ENCODE measurements at regions not wholly inside any gene's neighbourhood (a gene's known extent, or its start where the extent isn't known, plus 50 kb on each side); places are given as distances from the start of the nearest gene placed in this dataset.

DNA sequence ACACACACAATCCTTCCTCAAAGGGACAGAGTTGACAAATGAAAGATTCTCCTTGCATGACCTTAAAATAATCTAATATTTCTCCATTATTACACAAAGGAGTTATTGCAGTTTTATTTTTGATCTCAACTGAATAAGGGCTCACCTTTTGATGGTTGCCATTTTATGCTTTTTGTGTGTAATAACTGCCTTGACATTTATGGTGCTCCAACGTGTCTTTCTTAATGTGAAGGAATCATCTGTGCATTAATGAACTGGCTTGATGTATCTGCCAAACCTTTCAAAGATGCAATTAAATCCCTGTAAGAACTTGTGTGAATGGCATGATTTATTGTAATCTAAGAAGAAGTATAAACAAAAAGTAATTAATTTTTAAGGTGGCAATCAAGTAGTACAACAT, 1519.8 kb upstream of the CDH9 start:
- no peak for DNase-seq (ENCODE audit: low spot score)
- TF ChIP-seq, protein P1, sequence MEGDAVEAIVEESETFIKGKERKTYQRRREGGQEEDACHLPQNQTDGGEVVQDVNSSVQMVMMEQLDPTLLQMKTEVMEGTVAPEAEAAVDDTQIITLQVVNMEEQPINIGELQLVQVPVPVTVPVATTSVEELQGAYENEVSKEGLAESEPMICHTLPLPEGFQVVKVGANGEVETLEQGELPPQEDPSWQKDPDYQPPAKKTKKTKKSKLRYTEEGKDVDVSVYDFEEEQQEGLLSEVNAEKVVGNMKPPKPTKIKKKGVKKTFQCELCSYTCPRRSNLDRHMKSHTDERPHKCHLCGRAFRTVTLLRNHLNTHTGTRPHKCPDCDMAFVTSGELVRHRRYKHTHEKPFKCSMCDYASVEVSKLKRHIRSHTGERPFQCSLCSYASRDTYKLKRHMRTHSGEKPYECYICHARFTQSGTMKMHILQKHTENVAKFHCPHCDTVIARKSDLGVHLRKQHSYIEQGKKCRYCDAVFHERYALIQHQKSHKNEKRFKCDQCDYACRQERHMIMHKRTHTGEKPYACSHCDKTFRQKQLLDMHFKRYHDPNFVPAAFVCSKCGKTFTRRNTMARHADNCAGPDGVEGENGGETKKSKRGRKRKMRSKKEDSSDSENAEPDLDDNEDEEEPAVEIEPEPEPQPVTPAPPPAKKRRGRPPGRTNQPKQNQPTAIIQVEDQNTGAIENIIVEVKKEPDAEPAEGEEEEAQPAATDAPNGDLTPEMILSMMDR (IDR thresholded peaks at IDR 0.05; ENCODE audit: extremely low read depth, missing control alignments) = no peak

DNA sequence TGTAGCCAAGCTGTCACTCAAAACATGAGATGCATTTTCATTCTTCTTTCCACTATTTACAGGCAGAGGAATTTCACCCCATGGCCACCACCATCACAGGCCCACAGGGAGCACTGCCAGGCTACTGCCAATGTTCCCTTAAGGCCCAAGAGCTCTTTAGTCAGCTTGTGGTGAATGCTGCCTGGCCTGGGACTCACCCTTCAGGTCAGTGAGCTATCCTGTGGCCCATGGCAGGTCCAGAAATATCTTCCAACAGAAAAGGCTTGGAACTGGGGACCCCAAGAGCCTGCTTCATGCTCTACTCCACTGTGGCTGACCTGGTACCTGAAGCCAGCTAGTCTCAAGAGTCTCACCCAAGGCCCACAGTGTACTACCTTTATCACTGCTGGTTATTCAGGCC, 1518.7 kb upstream of the CDH9 start:
- DNase-seq (ENCODE audit: low spot score) = no peak
- TF ChIP-seq, protein P1 (IDR thresholded peaks at IDR 0.05; ENCODE audit: extremely low read depth, missing control alignments) = no peak

DNA sequence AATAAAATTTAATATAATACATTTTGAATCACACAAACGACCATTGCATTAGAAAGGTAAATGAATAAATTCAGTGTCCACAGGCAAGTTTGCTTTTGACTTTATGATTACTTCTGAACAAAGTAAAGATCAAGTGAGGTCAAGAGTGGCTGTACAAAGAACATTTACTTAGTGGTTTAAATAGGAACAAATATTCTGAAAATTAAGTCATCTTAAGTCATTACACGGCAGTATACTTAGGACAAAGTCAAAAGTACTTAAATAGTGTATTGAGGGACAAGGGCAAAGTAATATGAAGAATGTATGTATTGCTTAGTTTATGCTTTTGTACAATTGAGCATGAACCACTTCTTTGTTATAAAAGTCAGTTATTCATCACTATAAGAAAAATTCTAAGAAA, 1511.2 kb upstream of the CDH9 start:
- DNase-seq (ENCODE audit: low spot score) = no peak

DNA sequence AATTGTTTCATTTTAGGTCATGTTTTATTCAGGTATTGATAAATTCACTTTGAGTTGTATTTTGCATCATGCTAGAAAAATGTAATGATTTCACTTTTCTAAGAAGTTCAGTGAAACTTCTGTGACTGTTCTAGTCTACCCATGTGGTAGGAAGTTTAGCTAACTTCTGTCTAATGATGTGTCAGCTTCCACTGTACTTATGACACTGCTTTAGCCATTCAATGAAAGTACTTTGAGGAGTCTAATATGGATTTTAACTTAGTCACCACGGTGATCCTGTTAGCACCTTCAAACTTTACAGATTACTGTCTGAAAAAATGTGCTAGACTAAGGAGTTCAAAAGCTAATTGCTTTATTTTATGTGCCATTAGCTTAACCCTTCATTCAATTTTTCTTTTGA, 1510.5 kb upstream of the CDH9 start:
- TF ChIP-seq, protein P1 (IDR thresholded peaks at IDR 0.05; ENCODE audit: extremely low read depth, missing control alignments) = no peak
- DNase-seq (ENCODE audit: low spot score) = no peak

More for the DNA sequence above, 1511.2 kb upstream of the CDH9 start:
- TF ChIP-seq, protein P1 (IDR thresholded peaks at IDR 0.05; ENCODE audit: extremely low read depth, missing control alignments) = no peak

DNA sequence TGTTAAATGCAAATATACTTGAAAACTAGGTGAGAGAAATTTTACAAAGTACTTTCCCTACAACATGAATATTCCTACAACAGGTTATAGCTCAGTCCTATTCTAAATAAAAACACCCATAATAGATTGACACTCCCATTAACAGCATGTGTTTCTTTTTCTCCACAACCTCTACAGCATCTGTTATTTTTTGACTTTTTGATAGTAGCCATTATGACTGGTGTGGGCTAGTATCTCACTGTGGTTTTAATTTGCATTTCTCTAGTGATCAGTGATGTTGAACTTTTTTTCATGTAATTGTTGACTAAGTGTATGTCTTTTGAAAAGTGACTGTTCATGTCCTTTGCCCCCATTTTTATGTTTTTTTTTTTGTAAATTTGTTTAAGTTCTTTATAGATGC, 1506.1 kb upstream of the CDH9 start:
- DNase-seq (ENCODE audit: low spot score) = no peak
- TF ChIP-seq, protein P1 (IDR thresholded peaks at IDR 0.05; ENCODE audit: extremely low read depth, missing control alignments) = no peak

DNA sequence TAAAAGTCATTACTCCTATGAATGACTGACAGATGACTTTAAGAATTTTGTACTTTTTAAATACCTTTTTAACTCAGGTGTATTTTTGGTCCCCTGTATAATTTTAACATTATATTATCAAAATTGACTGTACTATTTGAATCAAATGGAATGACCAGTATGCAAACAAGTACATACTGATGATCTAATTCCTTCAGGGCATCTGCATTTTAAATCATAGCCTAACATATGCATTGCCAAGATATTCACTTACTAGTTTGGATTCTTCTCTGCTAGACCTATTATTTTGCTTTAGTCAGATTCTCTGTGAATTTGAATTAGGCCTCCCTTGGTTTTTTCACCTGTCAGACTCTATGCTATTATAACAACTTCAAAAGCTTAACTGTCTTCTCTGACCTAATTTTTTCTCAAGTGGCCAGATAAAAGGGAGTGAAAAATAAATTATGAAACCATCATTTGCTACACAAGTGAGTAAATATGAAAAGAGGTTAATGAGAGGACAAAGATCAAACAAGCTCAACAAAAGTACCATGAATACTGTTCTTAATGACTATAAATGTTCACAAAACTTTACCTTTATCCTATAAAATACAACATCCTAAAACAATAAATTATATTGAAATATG, 1505.2 kb upstream of the CDH9 start:
- DNase-seq (ENCODE audit: low spot score) = no peak
- TF ChIP-seq, protein P1 (IDR thresholded peaks at IDR 0.05; ENCODE audit: extremely low read depth, missing control alignments) = no peak

DNA sequence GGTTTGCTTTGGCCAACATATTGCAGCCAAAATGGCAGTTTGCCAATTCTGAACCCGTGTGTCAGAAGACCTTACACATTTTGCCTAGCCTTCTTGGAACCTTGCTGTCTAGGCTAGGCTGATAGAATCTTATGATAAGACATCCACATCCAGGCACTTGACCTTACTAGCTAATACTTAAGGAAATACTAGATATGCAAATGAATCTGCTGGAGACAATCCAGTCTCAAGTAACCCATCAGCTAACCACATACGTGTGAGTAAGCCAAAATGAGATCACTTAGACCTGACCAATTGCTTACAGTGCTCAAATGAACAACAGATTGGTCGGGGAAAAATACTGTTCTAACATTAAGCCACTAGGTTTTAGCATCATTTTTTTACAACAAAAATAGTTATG, 1504.6 kb upstream of the CDH9 start:
- TF ChIP-seq, protein P1 (IDR thresholded peaks at IDR 0.05; ENCODE audit: extremely low read depth, missing control alignments) = no peak
- DNase-seq (ENCODE audit: low spot score) = no peak
